ENCODE measurements at regions not wholly inside any gene's neighbourhood (a gene's known extent, or its start where the extent isn't known, plus 50 kb on each side); places are given as distances from the start of the nearest gene placed in this dataset.

DNA sequence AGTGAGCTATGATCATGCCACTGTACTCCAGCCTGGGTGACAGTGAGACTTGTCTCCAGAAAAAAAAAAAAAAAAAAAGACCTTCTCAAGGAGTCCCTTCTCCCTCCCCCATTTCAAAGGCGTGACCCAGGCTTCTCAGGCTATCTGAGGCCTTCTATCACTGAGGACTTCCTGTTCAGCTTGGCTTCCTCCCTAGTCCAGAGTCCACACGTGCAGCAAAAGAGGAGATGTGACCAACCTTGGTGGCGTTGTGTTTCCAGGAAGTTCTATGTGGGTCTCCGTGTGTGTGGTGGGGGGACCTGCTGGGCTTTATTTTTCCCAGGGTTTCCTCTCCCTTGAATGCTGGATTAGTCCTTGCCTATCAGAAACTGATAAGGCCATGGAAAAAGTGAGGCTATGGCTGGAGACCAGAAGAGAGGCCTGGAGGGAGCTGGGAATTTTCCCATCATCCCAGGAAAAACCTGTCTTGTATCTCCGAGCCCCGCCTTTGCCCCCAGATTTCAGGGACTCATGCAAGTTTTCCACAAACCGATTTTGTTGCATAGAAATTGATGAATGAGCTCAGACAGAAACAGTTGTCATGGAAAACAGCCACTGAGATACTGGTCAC is 148.1 kb downstream of the SALL1 start:
- DNase-seq (ENCODE audit: missing footprints) (no peak), ATAC-seq (no peak)
- intact Hi-C loops (cut with DNase I) = no loop called here

GRCh38 chr16:50999181-50999580 is 151.9 kb downstream of the SALL1 start:
- intact Hi-C loops (cut with DNase I) = no loop called here
- ATAC-seq (no peak), DNase-seq (ENCODE audit: missing footprints) (no peak)

GRCh38 chr16:50998411-50998810 is 152.7 kb downstream of the SALL1 start:
- intact Hi-C loops (cut with DNase I) = no loop called here
- DNase-seq (ENCODE audit: missing footprints) (no peak), ATAC-seq (no peak)

- intact Hi-C loops (cut with DNase I) = no loop called here
- DNase-seq (ENCODE audit: missing footprints) (no peak), ATAC-seq (no peak)
Measured at GRCh38 chr16:50997679-50998078, 153.4 kb downstream of the SALL1 start.

DNA sequence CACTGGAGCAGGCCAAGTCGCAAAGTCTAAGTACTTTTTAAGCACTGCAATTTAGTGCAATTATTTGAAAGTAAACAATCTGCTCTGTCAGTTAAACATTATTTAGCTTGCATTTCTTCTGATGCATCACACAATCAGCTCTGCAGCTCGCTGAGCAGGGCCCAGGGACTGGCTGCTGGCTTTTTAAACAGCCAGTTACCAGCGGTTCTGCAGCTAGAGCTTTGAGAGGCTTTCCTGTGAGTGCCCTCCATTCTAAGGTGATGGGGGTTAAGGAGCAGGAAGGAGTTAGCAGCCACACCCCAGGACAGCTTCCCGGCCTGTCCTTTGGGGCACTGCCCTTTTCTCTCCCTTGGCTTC is 154.3 kb downstream of the SALL1 start:
- DNase-seq (ENCODE audit: missing footprints) (no peak), ATAC-seq (no peak)
- intact Hi-C loops (cut with DNase I) = no loop called here

DNA sequence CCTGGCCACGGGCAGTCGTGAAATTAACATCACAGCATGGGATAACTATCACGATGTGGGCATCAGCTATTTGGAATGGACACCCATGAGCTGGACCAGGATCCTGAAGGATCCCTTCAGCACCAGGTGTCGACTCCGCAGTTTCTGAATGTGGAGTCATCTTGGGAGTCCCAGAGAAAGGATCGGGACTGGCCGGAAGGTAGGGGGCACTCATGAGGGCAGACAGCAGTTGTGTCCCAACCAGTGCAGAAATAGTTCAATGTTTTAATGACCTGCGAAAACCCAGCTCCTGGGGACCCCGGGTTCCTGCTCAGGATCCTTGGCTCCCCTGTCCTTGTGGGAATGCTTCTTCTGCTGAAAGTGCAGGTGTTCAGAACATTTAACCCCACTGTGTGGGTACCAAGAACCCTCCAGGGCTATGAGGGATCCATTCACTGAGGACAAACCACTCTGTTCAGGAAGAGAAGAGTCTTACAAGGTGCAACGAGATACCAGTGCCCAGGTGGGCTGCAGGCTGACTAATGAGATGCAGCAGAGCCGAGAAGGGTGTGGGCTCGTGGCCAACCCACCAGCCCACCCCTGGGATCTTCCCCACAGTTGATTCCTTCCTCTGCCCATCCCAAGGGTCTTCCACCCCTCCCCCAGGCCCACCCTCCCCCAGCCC is 154.8 kb downstream of the SALL1 start:
- DNase-seq (ENCODE audit: missing footprints) (no peak), ATAC-seq (no peak)
- intact Hi-C loops (cut with DNase I) = no loop called here

GRCh38 chr16:50994995-50995394 is 156.1 kb downstream of the SALL1 start:
- no peak for ATAC-seq
- no peak for DNase-seq (ENCODE audit: missing footprints)
- intact Hi-C loops (cut with DNase I) = no loop called here

- no peak for DNase-seq (ENCODE audit: missing footprints)
- intact Hi-C loops (cut with DNase I) = no loop called here
- no peak for ATAC-seq
Measured at GRCh38 chr16:50992350-50993032, 158.6 kb downstream of the SALL1 start.

DNA sequence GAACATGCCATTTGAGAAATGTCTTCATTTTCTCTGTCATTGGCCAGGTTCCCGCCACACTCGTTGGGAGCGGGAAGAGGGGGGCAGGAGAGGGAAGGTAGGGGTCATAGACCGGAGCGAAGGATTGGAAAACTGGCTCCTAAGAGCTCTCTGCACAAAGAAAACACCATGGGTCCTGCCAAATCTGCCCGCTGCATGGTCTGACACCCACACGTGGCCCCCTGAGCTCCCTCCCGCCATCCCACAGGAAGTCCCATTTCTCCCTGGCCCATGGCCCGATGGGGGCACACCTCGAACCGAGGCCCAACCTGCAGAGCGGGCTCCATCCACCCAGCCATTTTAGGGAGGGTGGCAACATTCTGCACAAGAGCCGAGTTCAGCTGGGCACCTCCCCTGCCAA is 159.6 kb downstream of the SALL1 start:
- ATAC-seq = no peak
- intact Hi-C loops (cut with DNase I) = no loop called here
- no peak for DNase-seq (ENCODE audit: missing footprints)

GRCh38 chr16:50991006-50991405 is 160.1 kb downstream of the SALL1 start:
- intact Hi-C loops (cut with DNase I) = no loop called here
- ATAC-seq = no peak
- no peak for DNase-seq (ENCODE audit: missing footprints)

GRCh38 chr16:50989047-50989446 is 162.0 kb downstream of the SALL1 start:
- intact Hi-C loops (cut with DNase I) = no loop called here
- DNase-seq (ENCODE audit: missing footprints) = no peak
- ATAC-seq = no peak

DNA sequence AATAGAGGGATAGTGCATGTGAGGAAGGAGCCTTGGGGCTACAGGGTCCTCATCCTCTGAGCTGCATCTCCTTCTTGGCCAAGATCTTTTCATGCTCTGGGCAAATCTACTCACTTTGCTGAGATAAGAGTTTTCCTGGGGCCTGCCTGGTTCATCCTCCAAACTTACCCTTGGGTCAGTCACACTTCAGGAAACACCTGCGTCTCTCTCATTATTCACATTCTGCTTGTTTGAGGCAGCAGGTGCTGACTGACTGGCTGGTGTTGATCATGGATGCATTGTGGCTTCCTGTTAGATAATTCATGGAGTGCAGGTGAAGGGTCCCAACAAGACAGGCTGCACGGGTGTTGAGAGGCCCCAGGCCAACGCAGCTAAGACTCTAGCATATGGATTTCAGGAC is 162.6 kb downstream of the SALL1 start:
- ATAC-seq (no peak), DNase-seq (ENCODE audit: missing footprints) (no peak)

DNA sequence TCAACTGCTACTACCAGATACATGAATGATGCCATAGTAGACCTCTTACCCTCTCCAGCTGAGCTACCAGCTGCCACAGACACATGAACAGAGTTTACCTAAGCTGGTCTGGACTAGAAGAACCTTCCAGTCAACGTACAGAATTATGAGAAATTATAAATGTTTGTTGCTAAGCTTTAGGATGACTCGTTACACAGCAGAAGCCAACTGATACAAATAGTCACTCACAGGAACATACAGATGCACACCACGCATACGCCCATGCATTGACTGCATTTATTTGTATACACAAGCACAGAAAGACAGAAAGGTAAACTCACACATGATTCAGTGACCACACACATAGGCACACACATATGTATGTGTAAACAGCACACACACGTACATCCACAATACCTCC is 164.6 kb downstream of the SALL1 start:
- DNase-seq (ENCODE audit: missing footprints) = no peak
- no peak for ATAC-seq
- intact Hi-C loops (cut with DNase I) = no loop called here

More for the DNA sequence above, 162.6 kb downstream of the SALL1 start:
- intact Hi-C loops (cut with DNase I) = no loop called here

GRCh38 chr16:50985733-50986132 is 165.3 kb downstream of the SALL1 start:
- intact Hi-C loops (cut with DNase I) = no loop called here
- DNase-seq (ENCODE audit: missing footprints) (no peak), ATAC-seq (no peak)

GRCh38 chr16:50984688-50985087 is 166.4 kb downstream of the SALL1 start:
- ATAC-seq (no peak), DNase-seq (ENCODE audit: missing footprints) (no peak)
- intact Hi-C loops (cut with DNase I) = no loop called here

DNA sequence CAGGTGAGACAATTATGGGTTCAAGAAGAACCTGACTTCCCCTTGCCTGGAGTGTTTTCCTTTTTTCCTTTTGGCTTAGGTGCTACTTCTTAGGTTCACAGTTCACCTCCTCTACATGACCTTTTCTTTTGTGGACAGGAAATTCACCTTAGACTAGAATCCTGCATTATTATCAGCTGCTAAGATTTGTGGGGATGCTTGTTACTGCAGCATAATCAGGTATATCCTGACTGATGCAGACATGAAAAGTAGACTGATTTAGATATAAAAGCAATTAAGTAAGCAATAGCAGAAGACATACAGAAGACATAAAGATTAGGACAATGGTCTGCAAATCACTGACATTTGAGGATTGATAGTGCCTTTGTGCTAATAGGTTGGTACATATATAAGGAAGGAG is 168.3 kb downstream of the SALL1 start:
- ATAC-seq (no peak), DNase-seq (ENCODE audit: missing footprints) (no peak)
- intact Hi-C loops (cut with DNase I) = no loop called here

DNA sequence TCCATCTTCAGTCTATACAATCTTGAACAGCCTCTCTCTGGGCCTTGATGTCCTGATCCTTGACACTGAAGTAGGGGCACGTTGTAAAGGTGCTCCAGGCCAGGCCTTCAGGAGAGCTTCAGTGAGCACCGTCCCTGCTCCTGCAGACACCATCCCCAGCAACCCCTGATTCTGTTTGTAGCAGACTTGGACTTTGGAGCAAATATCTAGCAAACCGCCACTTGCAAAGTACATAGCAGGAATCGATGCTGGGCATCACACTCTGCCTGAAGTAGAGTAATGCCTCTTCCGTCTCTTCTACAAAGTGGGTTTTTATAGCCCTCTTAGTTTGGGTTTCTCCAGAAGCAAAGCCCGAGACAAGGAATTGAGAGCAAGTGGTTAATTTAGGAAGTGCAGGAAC is 169.1 kb downstream of the SALL1 start:
- intact Hi-C loops (cut with DNase I) = no loop called here
- no peak for DNase-seq (ENCODE audit: missing footprints)
- no peak for ATAC-seq

DNA sequence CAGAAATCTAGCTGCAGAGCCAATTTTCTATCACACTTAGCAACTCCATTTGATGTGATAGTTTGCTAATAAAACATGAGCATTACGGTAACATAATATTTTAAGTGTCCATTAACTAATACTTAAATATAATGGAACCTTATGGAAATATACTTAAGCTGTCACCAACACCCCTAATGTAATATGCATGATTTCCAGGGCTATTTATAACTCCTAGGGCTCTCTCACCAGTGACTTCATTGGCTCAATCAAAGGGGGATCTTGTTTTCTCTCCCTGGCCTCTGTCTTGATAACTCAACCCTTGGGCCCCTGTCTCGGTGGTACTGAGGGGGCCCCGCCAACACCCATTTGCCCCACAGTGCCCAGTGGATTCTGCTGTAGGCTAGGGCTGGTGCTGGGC is 170.4 kb downstream of the SALL1 start:
- intact Hi-C loops (cut with DNase I) = no loop called here
- no peak for DNase-seq (ENCODE audit: missing footprints)
- ATAC-seq = no peak

DNA sequence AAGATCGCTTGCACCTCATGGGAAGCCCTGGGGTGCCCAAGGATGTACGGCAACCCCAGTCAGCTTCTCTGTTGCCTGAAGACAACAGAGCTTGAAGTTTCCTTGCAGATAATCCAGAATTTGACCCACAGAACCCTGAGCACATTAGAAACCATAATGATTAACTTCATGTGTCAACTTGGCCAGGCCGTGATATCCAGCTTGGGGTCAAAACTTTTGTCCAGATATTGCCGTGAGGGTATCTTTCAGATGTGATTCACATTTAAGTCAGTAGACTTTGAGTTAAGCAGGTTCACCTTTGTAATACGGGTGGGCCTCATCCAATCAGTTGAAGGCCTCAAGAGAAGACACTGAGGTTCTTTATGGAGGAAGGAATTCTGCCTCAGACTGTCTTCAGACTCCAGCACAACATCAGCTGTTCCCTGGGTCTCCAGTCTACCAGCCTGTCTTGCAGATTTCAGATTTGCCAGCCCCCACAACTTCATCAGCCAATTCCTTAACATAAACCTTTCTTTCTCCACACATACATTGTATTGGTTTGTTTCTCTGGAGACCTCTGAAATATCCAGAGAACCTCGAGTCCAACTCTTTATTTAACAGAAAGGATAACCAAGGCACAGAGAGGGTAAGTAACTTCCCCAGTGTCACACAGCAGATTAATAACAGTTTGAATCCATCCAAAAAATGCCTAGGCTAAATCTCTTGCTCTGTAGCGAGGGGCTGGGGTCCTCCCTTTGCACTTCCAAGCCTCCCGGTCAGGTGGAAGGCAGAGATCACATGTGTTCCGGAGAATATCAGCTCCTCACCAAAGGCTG is 171.1 kb downstream of the SALL1 start:
- ATAC-seq = no peak
- intact Hi-C loops (cut with DNase I) = no loop called here
- DNase-seq (ENCODE audit: missing footprints) = no peak

- intact Hi-C loops (cut with DNase I) = no loop called here
- no peak for ATAC-seq
Measured at GRCh38 chr16:50977138-50977537, 173.9 kb downstream of the SALL1 start.

More at GRCh38 chr16:50977138-50977537, 173.9 kb downstream of the SALL1 start:
- DNase-seq (ENCODE audit: missing footprints) = no peak

Measured in Right ventricle myocardium inferior (tissue), 1 donor.